ENCODE measurements at regions not wholly inside any gene's neighbourhood (a gene's known extent, or its start where the extent isn't known, plus 50 kb on each side); places are given as distances from the start of the nearest gene placed in this dataset.

DNA sequence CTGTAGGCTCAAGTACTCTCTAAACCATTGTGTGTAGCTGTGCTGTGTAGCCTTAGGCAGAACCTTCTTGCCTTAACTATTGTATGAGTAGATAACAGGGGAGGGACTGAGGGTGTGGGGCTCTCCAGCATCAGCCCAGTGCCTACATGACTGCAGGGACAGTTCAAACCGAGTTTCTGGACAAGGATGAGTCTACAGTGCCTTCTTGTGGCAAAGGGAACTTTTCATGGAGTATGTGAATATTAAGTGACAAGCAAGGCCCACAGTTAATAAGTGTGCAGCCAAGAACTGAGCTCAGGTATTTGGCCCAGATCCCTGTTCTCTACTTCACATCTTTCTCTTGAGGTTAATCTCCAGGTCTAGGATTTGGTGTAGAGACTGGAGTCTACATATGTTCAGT, 424.4 kb upstream of the LARGE1 start:
- TF ChIP-seq, protein P1, sequence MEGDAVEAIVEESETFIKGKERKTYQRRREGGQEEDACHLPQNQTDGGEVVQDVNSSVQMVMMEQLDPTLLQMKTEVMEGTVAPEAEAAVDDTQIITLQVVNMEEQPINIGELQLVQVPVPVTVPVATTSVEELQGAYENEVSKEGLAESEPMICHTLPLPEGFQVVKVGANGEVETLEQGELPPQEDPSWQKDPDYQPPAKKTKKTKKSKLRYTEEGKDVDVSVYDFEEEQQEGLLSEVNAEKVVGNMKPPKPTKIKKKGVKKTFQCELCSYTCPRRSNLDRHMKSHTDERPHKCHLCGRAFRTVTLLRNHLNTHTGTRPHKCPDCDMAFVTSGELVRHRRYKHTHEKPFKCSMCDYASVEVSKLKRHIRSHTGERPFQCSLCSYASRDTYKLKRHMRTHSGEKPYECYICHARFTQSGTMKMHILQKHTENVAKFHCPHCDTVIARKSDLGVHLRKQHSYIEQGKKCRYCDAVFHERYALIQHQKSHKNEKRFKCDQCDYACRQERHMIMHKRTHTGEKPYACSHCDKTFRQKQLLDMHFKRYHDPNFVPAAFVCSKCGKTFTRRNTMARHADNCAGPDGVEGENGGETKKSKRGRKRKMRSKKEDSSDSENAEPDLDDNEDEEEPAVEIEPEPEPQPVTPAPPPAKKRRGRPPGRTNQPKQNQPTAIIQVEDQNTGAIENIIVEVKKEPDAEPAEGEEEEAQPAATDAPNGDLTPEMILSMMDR (IDR thresholded peaks at IDR 0.05): no peak
- no peak for TF ChIP-seq POLR2A (IDR thresholded peaks at IDR 0.05)

All from testis (tissue), 2 donors.